ENCODE measurements at regions not wholly inside any gene's neighbourhood (a gene's known extent, or its start where the extent isn't known, plus 50 kb on each side); places are given as distances from the start of the nearest gene placed in this dataset.

- no peak for DNase-seq
Observed at GRCh38 chrX:49773993-49774392, 55.1 kb upstream of the PAGE4 start.

GRCh38 chrX:49767236-49767635, 61.9 kb upstream of the PAGE4 start:
- DNase-seq = no peak

DNA sequence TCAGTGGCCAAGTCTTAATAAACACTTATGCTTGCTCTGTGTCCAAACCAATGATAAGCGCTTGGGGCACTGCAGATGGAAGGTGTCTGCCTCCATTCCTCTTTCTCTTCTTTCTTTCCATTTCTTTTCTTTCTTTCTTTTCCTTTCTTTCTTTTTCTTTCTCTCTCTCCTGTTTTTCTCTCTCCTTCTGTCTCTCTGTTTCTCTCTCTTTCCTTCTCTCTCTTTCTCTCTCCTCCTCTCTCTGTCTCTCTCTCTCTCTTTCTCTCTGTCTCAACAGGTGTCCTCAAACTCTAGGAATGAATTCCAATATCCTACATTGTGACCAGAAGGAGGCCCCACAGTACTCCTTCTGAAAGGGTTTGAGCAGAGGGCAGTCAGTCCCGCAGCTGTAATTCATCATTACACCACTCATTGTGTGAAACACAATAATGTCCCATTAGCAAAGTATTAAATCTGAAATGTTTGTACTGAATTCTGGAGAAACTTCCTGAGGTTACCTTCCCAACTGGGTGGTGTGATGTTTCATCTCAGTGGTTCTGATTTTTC, 66.5 kb upstream of the PAGE1 start:
- no peak for DNase-seq

DNA sequence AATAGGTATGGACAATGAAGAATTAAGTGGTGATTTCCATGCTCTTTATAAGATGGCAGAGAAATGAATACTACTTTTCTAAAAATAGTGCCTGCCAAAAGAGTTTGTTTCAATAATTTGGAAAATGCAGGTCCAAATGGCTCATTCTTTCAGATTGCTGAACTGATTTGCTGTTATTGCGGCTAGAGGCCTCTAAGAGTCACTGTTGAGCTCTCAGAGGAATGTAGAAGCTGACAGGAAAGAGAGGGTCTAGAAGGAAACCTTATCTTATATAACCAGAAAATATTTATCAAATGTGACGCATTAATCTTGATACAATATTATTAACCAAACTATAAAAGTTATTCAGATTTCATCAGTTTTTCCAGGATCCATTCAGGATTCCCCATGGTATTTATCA, 65.7 kb upstream of the PAGE1 start:
- DNase-seq = peak; percentile 3

GRCh38 chrX:49760290-49760890, 64.6 kb upstream of the PAGE1 start:
- no peak for DNase-seq

GRCh38 chrX:49756692-49757091, 60.9 kb upstream of the PAGE1 start:
- no peak for DNase-seq

GRCh38 chrX:49754233-49754857, 58.6 kb upstream of the PAGE1 start:
- peak; percentile 7 for DNase-seq

DNA sequence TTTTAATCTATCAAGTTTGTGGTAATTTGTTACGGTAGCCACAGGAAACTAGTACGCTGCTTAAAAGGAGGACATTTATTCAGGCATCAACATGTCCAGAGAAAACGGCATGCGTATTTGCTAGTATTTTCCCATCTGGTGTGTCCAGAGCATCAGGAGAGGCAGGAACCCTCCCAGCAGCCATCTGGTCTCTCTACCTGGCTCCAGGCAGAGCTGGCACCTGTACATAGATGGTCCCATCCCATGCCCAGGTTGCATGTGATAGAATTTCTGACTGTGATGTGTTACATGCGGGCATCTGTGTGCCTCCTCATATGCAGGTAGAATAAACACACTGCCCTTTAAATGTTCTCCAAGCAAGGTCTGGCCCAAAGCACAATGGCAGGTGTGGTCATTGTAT, 57.9 kb upstream of the PAGE1 start:
- no peak for DNase-seq

DNA sequence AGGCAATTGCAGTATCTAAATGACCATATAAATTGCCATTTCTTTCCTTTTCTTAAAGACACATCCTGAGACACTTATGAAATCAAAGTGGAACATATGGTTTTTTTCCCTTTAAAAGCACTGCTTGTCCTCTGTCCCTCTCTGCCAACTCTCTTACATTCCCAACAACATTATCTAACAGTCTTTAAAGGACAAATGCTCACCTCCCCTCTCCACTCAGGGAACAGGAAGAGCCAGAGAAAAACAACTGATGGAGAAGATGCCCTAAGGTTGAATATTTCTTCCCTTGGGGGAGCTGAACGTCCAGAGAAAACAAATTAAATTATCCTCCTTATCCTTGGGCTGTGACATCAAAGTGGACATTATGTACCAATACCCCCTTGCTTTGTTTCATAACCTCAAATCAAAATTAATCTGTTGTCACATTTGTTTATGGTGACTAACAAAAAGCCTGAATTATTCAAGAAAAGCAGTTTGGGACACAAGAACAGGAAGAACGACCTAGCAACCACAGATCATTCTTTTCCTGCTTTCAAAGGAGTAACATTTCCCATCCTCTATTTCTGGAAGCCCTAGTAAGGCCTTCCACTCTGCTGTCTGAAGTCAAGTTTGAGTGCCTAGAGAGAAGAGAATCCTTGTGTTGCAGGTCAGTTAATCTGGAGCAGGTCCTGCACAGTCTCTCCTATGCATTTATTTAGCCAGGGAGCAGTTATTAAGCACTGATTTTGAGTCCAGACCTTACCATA, 52.6 kb upstream of the PAGE1 start:
- DNase-seq = no peak

DNA sequence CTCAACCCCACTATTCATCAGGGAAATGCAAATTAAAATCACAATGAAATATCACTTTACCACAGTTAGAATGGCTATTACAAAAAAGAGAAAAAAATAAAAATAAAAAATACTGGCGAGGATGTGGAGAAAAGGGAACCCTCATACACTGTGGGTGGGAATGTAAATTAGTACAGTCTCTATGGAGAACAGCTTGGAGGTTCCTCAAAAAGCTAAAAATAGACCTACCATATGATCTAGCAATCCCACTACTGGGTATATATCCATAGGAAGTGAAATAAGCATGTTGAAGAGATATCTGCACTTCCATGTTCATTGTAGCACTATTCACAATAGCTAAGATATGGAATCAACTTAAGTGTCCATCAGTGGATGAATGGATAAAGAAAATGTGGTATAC, 50.5 kb upstream of the PAGE1 start:
- no peak for DNase-seq

Data from NCI-H1694 (cell line).